ENCODE measurements at regions not wholly inside any gene's neighbourhood (a gene's known extent, or its start where the extent isn't known, plus 50 kb on each side); places are given as distances from the start of the nearest gene placed in this dataset.
"Not testable (repeated sequence)": the region's sequence is repeated elsewhere in the genome, so short reads cannot be mapped to it uniquely, and the experiment has no call there.

GRCh38 chr4:189124791-189125190 lies 815.9 kb upstream of the FRG1 start:
- no peak for DNase-seq

DNA sequence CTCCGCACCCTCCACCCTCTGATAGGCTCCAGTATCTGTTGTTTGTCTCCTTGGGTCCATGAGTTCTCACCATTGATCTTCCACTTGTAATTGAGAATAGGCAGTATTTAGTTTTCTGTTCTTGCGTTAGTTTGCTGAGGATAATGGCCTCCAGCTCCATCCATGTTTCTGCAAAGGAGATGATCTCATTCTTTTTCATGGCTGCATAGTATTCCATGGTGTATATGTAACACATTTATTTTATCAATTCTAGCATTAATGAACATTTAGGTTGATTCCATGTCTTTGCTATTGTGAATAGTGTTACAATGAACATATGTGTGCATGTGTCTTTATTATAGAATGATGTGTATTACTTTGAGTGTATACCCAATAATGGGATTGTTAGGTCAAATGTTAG lies 814.6 kb upstream of the FRG1 start:
- no peak for DNase-seq

- DNase-seq, result no peak
Measured at GRCh38 chr4:189128341-189128740, 812.3 kb upstream of the FRG1 start.

- DNase-seq, result no peak
Measured at GRCh38 chr4:189129044-189129694, 811.5 kb upstream of the FRG1 start.

DNA sequence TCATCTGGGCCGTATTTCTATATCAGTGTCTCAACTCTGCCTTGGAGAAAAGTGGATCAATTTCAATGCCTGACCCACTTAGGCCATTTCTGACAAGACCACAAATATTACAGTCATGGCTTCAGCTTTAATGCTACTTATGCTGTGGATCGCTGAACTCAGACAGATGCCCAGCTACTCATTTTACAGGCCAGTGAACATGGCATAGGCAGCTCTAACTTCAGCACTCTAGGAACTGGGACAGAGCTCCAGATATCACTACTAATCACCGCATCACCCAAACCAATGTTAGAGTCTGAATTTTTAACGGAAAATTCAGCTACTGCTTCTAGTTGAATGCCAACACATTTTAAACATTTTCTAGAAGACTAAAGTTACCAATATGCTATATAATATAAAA lies 809.6 kb upstream of the FRG1 start:
- DNase-seq, result no peak

GRCh38 chr4:189136462-189136861 lies 804.2 kb upstream of the FRG1 start:
- DNase-seq, result no peak

DNA sequence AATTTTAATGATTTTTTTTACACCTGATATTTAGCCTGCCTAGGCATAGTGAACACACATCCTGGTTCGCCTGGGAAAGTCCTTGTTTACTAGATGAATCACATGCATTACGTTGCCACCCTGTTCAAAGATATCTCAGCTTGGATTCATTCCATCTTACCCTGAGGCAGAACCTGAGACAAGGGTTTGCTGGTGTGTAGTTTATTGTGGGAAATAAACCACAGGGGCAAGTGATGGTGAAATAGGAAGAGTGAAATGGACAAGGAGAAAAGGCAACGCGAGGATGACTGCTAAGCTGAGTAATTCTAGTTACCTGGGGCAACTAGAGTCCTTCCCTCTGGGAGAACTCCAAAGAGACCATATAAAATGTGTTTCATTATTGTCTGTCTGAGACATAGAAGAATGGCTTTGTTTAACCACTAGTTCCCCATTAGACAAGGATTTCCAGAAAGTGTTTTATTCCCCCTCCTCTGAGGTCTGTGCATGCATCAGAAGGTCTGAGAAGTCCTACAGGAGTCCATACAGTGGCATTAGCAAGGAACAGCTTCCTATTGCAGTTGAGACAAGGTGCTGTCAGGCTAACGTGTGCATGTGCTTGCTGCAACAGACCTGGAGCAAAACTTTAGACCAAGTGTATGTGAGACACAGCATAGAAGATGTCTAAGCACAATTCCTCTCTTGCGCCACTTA lies 797.3 kb upstream of the FRG1 start:
- no peak for DNase-seq

GRCh38 chr4:189147005-189147929 lies 793.4 kb upstream of the FRG1 start:
- DNase-seq, result no peak

- not testable (repeated sequence) for DNase-seq
Measured at GRCh38 chr4:189155083-189155482, 785.6 kb upstream of the FRG1 start.

GRCh38 chr4:189162073-189162789 lies 778.4 kb upstream of the FRG1 start:
- DNase-seq, result no peak

DNA sequence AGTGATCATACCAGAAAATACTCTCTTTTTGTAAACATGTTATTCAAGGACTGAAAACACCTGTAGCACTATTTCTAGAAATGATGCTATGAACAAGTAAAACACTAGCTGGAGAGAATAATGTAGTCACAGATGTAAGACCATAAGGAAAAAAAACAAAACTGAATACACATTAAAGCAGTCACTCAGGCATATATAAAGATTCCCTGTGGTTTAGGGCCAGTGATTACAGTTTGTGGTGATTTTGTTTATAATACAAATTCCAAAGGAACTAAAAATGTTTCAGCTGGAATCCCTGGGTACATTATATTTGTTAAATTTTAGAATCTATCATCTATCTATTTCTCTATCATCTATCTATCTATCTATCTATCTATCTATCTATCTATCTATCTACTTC lies 777.8 kb upstream of the FRG1 start:
- no peak for DNase-seq

GRCh38 chr4:189176002-189176401 lies 764.7 kb upstream of the FRG1 start:
- DNase-seq, result no peak

- no peak for DNase-seq
Measured at GRCh38 chr4:189177130-189177529, 763.5 kb upstream of the FRG1 start.

- DNase-seq, result no peak
Measured at GRCh38 chr4:189178125-189178746, 762.4 kb upstream of the FRG1 start.

DNA sequence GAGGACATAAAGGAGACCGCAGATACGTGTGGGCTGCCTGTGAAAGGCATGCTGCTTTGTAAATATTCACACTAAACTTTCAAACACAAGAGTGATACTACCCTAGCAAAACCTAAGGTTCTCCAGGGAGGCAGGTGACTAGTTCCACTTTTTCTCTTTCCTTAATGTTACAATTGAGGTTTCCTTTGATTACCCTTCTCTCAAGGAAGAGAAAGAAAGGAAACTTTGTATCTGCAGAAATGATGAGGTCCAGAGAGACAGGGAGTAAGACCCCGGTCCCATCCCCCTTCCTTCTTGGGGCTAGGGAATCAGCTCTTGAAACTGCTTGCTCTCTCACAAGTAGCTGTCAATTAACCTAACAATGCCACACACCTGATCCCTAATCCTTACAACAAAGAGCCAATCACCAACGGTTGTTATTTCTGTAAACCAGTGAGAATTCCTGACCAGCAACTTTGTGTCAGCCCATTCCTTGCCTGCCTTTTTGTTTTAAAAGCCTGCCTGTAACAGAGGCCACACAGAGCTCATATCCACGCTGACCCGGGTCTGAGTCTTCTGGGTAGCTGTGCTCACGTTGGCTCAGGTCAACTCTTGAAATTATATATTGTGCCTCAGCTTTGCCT lies 754.8 kb upstream of the FRG1 start:
- DNase-seq, result no peak

- DNase-seq, result no peak
Measured at GRCh38 chr4:189187531-189188052, 753.1 kb upstream of the FRG1 start.

DNA sequence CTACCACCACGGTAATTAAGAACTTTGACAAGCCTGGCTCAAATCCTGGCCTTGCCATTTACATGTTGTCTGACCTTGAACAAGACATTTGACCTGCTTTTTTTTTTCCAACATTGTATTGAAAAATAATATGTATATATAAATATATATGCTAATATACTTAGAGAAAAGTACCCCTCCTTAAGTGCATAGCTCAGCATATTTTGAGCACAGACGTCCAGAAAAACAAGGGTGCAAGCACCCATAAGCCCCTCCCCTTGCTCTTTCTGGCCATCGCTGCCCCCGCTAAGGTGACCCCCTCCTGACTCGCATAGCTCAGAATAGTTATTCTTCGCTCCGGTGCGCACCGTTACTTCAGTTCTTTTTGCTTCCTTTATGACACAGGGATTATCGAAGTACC lies 742.0 kb upstream of the FRG1 start:
- no peak for DNase-seq

GRCh38 chr4:189200353-189200752 lies 740.3 kb upstream of the FRG1 start:
- DNase-seq, result no peak

DNA sequence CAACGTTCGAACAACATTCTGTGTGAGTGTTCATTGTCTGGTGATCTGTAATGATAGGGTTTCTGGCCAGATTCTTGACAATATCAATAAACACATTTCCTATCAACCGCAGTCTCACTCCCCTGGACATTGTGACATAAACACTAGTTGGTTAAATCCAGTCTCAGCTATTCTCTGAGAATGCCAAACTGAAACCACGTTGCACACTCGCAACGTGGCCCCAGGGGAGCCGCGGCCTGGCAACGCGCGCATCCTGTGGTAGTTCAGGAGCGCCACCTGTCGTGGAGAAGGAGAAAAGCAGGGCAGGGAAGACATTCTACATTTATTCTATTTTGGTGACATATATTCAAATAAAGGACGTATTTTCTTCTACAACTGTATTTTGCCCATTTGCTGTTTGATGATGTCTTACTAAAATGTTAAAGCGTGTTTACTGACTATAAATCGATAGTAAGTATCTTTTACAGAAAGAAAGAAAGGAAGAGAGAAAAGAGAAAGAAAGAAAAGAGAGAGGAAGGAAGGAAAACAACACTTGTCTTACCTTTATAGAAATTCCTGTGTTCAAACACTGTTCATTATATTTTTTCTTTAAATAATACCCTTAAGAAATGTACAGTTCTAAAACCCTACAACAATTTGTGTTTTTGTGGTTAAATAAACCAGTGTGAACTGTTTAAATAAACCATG lies 738.3 kb upstream of the FRG1 start:
- peak; percentile 54 for DNase-seq

DNA sequence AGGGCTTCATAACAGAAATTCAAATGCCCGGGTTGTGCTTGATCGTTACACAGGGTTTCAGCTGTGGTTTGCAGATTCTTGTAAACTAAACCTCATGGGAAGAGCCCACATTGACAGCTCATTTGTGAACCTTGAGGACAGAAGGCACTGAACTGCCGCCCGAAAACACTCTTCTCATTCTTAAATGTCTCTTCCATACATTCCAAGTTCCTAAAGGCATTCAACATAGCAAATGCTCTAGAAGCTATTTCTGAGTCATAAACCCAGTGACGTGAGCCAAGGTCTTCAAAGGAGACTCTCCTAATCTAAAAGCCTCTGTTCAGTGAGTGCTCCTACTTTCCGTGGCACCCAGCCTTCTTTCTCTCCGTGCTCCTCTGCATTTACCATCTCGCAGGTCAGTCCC lies 737.8 kb upstream of the FRG1 start:
- no peak for DNase-seq

GRCh38 chr4:189204616-189205015 lies 736.1 kb upstream of the FRG1 start:
- no peak for DNase-seq
